WTC11 (cell line): ENCODE measurements at regions not wholly inside any gene's neighbourhood (a gene's known extent, or its start where the extent isn't known, plus 50 kb on each side); places are given as distances from the start of the nearest gene placed in this dataset.

Experiments used
- ATAC-seq: fragments of 200-7000 bp; cut with Tn5 transposase; 2 replicates; pipeline ENCODE4 v1.10.0; 2021; ENCODE audit warnings: mild to moderate bottlenecking, moderate library complexity
- CTCF ChIA-PET: fragments of 300-600 bp; sonication (Branson Sonifier 250); formaldehyde crosslinking; loops from one replicate; lab custom pipeline; 2021; ENCODE audit warnings: antibody characterized with exemption; lab: Charles Lee
- POLR2A ChIA-PET: fragments of 350-600 bp; sonication (Branson Sonifier 250); formaldehyde crosslinking; loops from one replicate; lab custom pipeline; 2021; ENCODE audit warnings: antibody characterized with exemption; lab: Charles Lee
- DNase-seq: peaks from one replicate; pipeline ENCODE4 v3.0.0; 2021; ENCODE audit warnings: low spot score
- H3K27ac Mint-ChIP-seq: 2 replicates; pipeline ENCODE4 v1.8.0; 2021; ENCODE audit warnings: mixed read lengths
- H3K27me3 Mint-ChIP-seq: 2 replicates; pipeline ENCODE4 v1.8.0; 2021; ENCODE audit warnings: low read depth, mild to moderate bottlenecking, moderate library complexity, mixed read lengths
- H3K36me3 Mint-ChIP-seq: 2 replicates; pipeline ENCODE4 v1.8.0; 2021; ENCODE audit warnings: mixed read lengths
- H3K4me1 Mint-ChIP-seq: 2 replicates; pipeline ENCODE4 v1.8.0; 2022; ENCODE audit warnings: mixed read lengths
- H3K4me3 Mint-ChIP-seq: 2 replicates; pipeline ENCODE4 v1.8.0; 2021; ENCODE audit warnings: mild to moderate bottlenecking, moderate library complexity, mixed read lengths
- H3K9me3 Mint-ChIP-seq: 2 replicates; pipeline ENCODE4 v1.8.0; 2021; ENCODE audit warnings: mixed read lengths
- CDX4 ChIP-seq: fragments of 250-450 bp; sonication (Bioruptor Pico); IDR thresholded peaks from 2 replicates; pipeline ENCODE4 v1.9.0; 2021; ENCODE audit warnings: moderate library complexity, mild to moderate bottlenecking, inconsistent platforms, borderline replicate concordance
- GABPB1 ChIP-seq: sonication (generic); formaldehyde crosslinking; IDR thresholded peaks from 2 replicates; pipeline ENCODE4 v1.8.1; 2023; ENCODE audit warnings: mild to moderate bottlenecking, missing genetic modification reagents
- HMGA2 ChIP-seq: fragments of 250-450 bp; sonication (Bioruptor Pico); IDR thresholded peaks from 2 replicates; pipeline ENCODE4 v1.4.0; 2021; ENCODE audit warnings: mild to moderate bottlenecking, moderate library complexity
- MXD4 ChIP-seq: fragments of 250-450 bp; sonication (Bioruptor Pico); IDR thresholded peaks from 2 replicates; pipeline ENCODE4 v1.8.0; 2021; ENCODE audit warnings: mild to moderate bottlenecking, moderate library complexity, borderline replicate concordance
- NR3C1 ChIP-seq: sonication (generic); formaldehyde crosslinking; conservative IDR thresholded peaks from 2 replicates; pipeline ENCODE4 v1.8.1; 2023; ENCODE audit warnings: low read depth, mild to moderate bottlenecking, missing genetic modification reagents
- PRRX2 ChIP-seq: fragments of 250-450 bp; sonication (Bioruptor Pico); IDR thresholded peaks from 2 replicates; pipeline ENCODE4 v1.8.0; 2021; ENCODE audit warnings: mild to moderate bottlenecking
- RELA ChIP-seq: sonication (generic); formaldehyde crosslinking; IDR thresholded peaks from 2 replicates; pipeline ENCODE4 v1.8.1; 2022; ENCODE audit warnings: missing genetic modification reagents, mild to moderate bottlenecking, borderline replicate concordance
- STAT6 ChIP-seq: sonication (generic); formaldehyde crosslinking; conservative IDR thresholded peaks from 2 replicates; pipeline ENCODE4 v1.8.1; 2023; ENCODE audit warnings: mild to moderate bottlenecking, low read depth, missing genetic modification reagents, moderate library complexity
- ZBTB43 ChIP-seq: sonication (generic); formaldehyde crosslinking; IDR thresholded peaks from 2 replicates; pipeline ENCODE4 v1.8.1; 2023; ENCODE audit warnings: mild to moderate bottlenecking, missing genetic modification reagents
- ZNF138 ChIP-seq: sonication (generic); formaldehyde crosslinking; conservative IDR thresholded peaks from 2 replicates; pipeline ENCODE4 v1.8.1; 2022; ENCODE audit warnings: mild to moderate bottlenecking, moderate library complexity, missing genetic modification reagents
- ZNF232 ChIP-seq: sonication (generic); formaldehyde crosslinking; IDR thresholded peaks from 2 replicates; pipeline ENCODE4 v1.8.0; 2022; ENCODE audit warnings: mild to moderate bottlenecking, missing genetic modification reagents
- ZNF263 ChIP-seq: sonication (generic); formaldehyde crosslinking; IDR thresholded peaks from 2 replicates; pipeline ENCODE4 v1.8.1; 2022; ENCODE audit warnings: low read depth, mild to moderate bottlenecking, moderate library complexity, missing genetic modification reagents
- ZNF281 ChIP-seq: sonication (generic); formaldehyde crosslinking; IDR thresholded peaks from 2 replicates; pipeline ENCODE4 v1.8.0; 2023; ENCODE audit warnings: mild to moderate bottlenecking, missing genetic modification reagents
- ZNF396 ChIP-seq: fragments of 250-450 bp; sonication (Bioruptor Pico); IDR thresholded peaks from 2 replicates; pipeline ENCODE4 v1.8.0; 2021; ENCODE audit warnings: mild to moderate bottlenecking, moderate library complexity, borderline replicate concordance
- ZNF423 ChIP-seq: fragments of 250-450 bp; sonication (Bioruptor Pico); IDR thresholded peaks from 2 replicates; pipeline ENCODE4 v2.1.2; 2022; ENCODE audit warnings: mild to moderate bottlenecking, moderate library complexity
- ZNF512 ChIP-seq: sonication (generic); formaldehyde crosslinking; IDR thresholded peaks from 2 replicates; pipeline ENCODE4 v1.8.1; 2022; ENCODE audit warnings: missing genetic modification reagents, borderline replicate concordance

- no peaks in the 10 kb centered on the region; the same call in 1 of the 2 replicates for H3K27me3 Mint-ChIP-seq
- no peak overlapping the region for H3K4me3 Mint-ChIP-seq
- ChIA-PET POLR2A (no interaction called here), CTCF (interaction anchor here (2.9 kb wide), 1 partner anchor 14 kb away, joined by 13 read pairs; no protein-coding TSS in a partner anchor)
- ATAC-seq (no peak), DNase-seq (no peak)
- peaks cover 4% of the 10 kb centered on the region; the same call in 1 of the 2 replicates for H3K36me3 Mint-ChIP-seq
- peaks cover 12% of the 10 kb centered on the region for H3K4me1 Mint-ChIP-seq
- H3K27ac Mint-ChIP-seq = no peak overlapping the region
- TF ChIP-seq PRRX2 (CRISPR knock-in tag) = no peak
- no peak for TF ChIP-seq ZNF512 (CRISPR knock-in tag)
- peaks cover 16% of the 10 kb centered on the region for H3K9me3 Mint-ChIP-seq
Measured at GRCh38 chr22:27345691-27346090, 455.9 kb downstream of the MN1 start.

DNA sequence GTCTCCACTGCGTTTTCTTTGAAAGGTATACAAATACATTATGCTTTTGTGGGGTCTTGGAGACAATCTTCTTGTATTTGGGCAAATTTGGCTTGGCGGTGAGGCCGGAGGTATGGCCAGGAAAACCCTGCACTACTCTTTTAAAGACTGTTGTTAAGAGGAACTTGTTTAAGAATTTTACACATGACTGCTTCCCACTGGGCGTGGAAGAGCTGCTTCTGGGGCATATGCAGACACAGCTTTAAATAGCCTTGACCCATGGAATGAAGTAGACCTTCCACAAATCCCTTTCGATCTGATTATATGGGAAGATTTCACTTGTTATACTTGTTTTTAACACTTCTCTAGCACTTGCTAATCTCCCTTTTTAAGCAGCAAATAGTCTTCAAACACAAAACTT, 453.6 kb downstream of the MN1 start:
- TF ChIP-seq ZNF138 (no peak), ZNF263 (no peak), ZBTB43 (no peak), ZNF232 (no peak), GABPB1 (CRISPR knock-in tag) (no peak), ZNF281 (no peak), HMGA2 (CRISPR knock-in tag) (no peak), ZNF396 (CRISPR knock-in tag) (no peak), RELA (CRISPR knock-in tag) (no peak), STAT6 (CRISPR knock-in tag) (no peak), NR3C1 (CRISPR knock-in tag) (no peak)
- ATAC-seq (no peak), DNase-seq (no peak)
- peaks cover 19% of the 10 kb centered on the region for H3K4me1 Mint-ChIP-seq
- H3K27ac Mint-ChIP-seq = no peak overlapping the region
- H3K9me3 Mint-ChIP-seq = peaks cover 19% of the 10 kb centered on the region
- POLR2A ChIA-PET = no interaction called here
- H3K27me3 Mint-ChIP-seq = peaks cover 2% of the 10 kb centered on the region; the same call in 1 of the 2 replicates
- no peak overlapping the region for H3K4me3 Mint-ChIP-seq
- H3K36me3 Mint-ChIP-seq = peaks cover 7% of the 10 kb centered on the region; the same call in 1 of the 2 replicates
- CTCF ChIA-PET = no interaction called here

GRCh38 chr22:27348634-27349033, 452.9 kb downstream of the MN1 start:
- peaks cover 19% of the 10 kb centered on the region for H3K4me1 Mint-ChIP-seq
- no peak overlapping the region for H3K27ac Mint-ChIP-seq
- peaks cover 19% of the 10 kb centered on the region for H3K9me3 Mint-ChIP-seq
- POLR2A ChIA-PET = no interaction called here
- no peak for TF ChIP-seq CDX4 (CRISPR knock-in tag)
- no peak for TF ChIP-seq ZNF423
- no peak for TF ChIP-seq ZNF263
- no peak for TF ChIP-seq MXD4 (CRISPR knock-in tag)
- peaks cover 7% of the 10 kb centered on the region; the same call in 1 of the 2 replicates for H3K36me3 Mint-ChIP-seq
- CTCF ChIA-PET = no interaction called here
- H3K27me3 Mint-ChIP-seq = peaks cover 2% of the 10 kb centered on the region; the same call in 1 of the 2 replicates
- DNase-seq (no peak), ATAC-seq (no peak)
- no peak overlapping the region for H3K4me3 Mint-ChIP-seq
